ENCODE measurements at regions not wholly inside any gene's neighbourhood (a gene's known extent, or its start where the extent isn't known, plus 50 kb on each side); places are given as distances from the start of the nearest gene placed in this dataset.

- TF ChIP-seq GATA2 (IDR thresholded peaks at IDR 0.05; ENCODE audit: low read depth, low read length) (no peak), GATA3 (IDR thresholded peaks at IDR 0.05; ENCODE audit: low read depth, low read length) (no peak)
Observed at GRCh38 chr10:94052866-94053791, 59.4 kb downstream of the PLCE1 start.

Data from SH-SY5Y (cell line).